HFFc6 (cell line): ENCODE measurements at regions not wholly inside any gene's neighbourhood (a gene's known extent, or its start where the extent isn't known, plus 50 kb on each side); places are given as distances from the start of the nearest gene placed in this dataset.
"Not testable (repeated sequence)": the region's sequence is repeated elsewhere in the genome, so short reads cannot be mapped to it uniquely, and the experiment has no call there.

ENCODE experiments used
- DNase-seq: peaks from one replicate; pipeline ENCODE4 v3.0.0-alpha.2; 2018
- H3K27ac Mint-ChIP-seq: 2 replicates; pipeline ENCODE4 v1.8.0; 2020; ENCODE audit warnings: mild to moderate bottlenecking, mixed read lengths
- H3K27me3 Mint-ChIP-seq: 2 replicates; pipeline ENCODE4 v1.8.0; 2021; ENCODE audit warnings: mild to moderate bottlenecking, moderate library complexity, mixed read lengths; ENCODE audit not compliant: insufficient read depth
- H3K36me3 Mint-ChIP-seq: 2 replicates; pipeline ENCODE4 v1.8.0; 2021; ENCODE audit warnings: low read depth, mixed read lengths
- H3K4me1 Mint-ChIP-seq: 2 replicates; pipeline ENCODE4 v1.8.0; 2020; ENCODE audit warnings: low read depth, mixed read lengths
- H3K4me3 Mint-ChIP-seq: 2 replicates; pipeline ENCODE4 v1.8.0; 2020; ENCODE audit warnings: mild to moderate bottlenecking, moderate library complexity, mixed read lengths
- H3K9me3 Mint-ChIP-seq: 2 replicates; pipeline ENCODE4 v1.8.0; 2020; ENCODE audit warnings: mild to moderate bottlenecking, mixed read lengths
- TF ChIP-seq, protein P1 (sequence below): fragments of 200-600 bp; sonication (generic); IDR thresholded peaks from 2 replicates; pipeline ENCODE4 v1.5.0; 2021; ENCODE audit warnings: antibody characterized with exemption, mild to moderate bottlenecking

DNA sequence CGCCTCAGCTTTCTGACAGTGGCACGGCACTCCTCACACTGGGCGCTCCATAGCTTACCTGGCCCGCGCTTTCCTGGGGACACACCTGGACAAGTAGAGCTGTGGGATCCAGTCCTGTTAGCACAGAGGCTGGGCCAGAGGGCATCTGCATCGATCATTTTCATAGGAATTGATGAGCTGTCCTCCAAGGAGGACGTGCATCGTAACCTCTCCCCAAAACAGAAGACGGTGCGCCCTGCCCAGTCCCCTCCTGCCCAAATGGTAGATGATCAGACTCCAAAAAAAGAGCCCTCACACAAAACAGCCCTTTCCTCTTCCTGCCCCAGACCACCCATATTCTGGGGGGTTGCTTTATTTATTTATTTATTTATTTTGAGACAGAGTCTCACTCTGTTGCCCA lies 161.2 kb downstream of the CTTN start:
- H3K27ac Mint-ChIP-seq: no peak overlapping the region
- no peak overlapping the region for H3K4me3 Mint-ChIP-seq
- TF ChIP-seq, protein P1, sequence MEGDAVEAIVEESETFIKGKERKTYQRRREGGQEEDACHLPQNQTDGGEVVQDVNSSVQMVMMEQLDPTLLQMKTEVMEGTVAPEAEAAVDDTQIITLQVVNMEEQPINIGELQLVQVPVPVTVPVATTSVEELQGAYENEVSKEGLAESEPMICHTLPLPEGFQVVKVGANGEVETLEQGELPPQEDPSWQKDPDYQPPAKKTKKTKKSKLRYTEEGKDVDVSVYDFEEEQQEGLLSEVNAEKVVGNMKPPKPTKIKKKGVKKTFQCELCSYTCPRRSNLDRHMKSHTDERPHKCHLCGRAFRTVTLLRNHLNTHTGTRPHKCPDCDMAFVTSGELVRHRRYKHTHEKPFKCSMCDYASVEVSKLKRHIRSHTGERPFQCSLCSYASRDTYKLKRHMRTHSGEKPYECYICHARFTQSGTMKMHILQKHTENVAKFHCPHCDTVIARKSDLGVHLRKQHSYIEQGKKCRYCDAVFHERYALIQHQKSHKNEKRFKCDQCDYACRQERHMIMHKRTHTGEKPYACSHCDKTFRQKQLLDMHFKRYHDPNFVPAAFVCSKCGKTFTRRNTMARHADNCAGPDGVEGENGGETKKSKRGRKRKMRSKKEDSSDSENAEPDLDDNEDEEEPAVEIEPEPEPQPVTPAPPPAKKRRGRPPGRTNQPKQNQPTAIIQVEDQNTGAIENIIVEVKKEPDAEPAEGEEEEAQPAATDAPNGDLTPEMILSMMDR: no peak
- no peak for DNase-seq
- H3K4me1 Mint-ChIP-seq: no peaks in the 10 kb centered on the region
- H3K27me3 Mint-ChIP-seq: peaks cover 3% of the 10 kb centered on the region; the same call in 1 of the 2 replicates
- peaks cover 13% of the 10 kb centered on the region for H3K9me3 Mint-ChIP-seq
- no peaks in the 10 kb centered on the region for H3K36me3 Mint-ChIP-seq

DNA sequence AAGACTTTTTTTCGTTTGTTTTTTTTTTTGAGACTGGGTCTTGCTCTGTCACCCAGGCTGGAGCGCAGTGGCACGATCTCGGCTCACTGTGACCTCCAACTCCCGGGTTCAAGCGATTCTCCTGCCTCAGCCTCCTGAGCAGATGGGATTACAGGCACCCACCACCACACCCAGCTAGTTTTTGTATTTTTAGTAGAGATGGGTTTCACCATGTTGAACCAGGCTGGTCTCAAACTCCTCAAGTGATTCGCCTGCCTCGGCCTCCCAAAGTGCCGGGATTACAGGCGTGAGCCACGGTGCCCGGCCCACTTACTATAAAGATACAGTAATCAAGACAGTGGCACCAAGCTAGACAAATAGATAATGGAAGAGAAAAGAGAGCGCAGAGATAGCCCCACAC lies 162.3 kb downstream of the CTTN start:
- H3K4me3 Mint-ChIP-seq, H3K4me1 Mint-ChIP-seq, H3K27ac Mint-ChIP-seq, DNase-seq, H3K27me3 Mint-ChIP-seq, H3K36me3 Mint-ChIP-seq: not testable (repeated sequence)
- H3K9me3 Mint-ChIP-seq: peaks cover 13% of the 10 kb centered on the region

DNA sequence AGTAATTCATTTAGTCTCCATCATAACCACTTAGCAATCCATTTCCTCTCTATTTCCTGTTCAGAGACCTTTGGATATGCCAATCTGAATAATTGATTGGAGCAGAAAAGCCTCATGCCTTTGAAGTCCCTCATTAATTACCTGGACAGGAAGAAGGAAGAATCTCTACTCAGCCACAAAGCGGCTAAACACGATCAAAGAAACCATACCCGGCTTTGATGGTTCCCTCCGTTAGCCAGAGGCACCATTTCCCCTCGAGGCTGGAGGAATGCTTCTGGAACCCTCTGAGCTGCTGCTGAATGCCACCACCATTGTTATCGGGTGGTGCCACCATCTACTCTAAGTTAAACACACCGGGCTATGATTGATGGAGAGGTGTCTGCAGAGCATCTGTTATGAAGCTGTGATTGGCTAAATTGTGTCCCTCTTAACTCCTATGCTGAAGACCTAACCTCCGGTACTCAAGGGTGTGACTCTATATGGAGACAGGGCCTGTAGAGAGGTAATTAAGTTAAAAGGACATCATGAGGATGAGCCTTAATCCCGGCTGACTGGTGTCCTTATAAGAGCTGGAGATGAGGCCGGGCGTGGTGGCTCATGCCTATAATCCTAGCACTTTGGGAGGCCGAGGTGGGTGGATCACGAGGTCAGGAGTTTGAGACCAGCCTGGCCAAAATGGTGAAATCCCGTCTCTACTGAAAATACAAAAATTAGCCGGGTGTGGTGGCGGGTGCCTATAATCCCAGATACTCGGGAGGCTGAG lies 168.6 kb downstream of the CTTN start:
- TF ChIP-seq, protein P1: no peak

GRCh38 chr11:70567680-70568034 lies 169.3 kb downstream of the CTTN start:
- peaks cover 27% of the 10 kb centered on the region for H3K9me3 Mint-ChIP-seq
- peak overlapping the region; percentile 74 for H3K4me3 Mint-ChIP-seq
- H3K27ac Mint-ChIP-seq: no peak overlapping the region
- H3K36me3 Mint-ChIP-seq: peaks cover 2% of the 10 kb centered on the region
- H3K27me3 Mint-ChIP-seq: no peaks in the 10 kb centered on the region; the same call in 1 of the 2 replicates
- H3K4me1 Mint-ChIP-seq: no peaks in the 10 kb centered on the region
- TF ChIP-seq, protein P1: no peak
- no peak for DNase-seq

More for the DNA sequence above, 168.6 kb downstream of the CTTN start:
- Mint-ChIP-seq H3K4me1 (no peaks in the 10 kb centered on the region), H3K27ac (no peak overlapping the region), H3K36me3 (no peaks in the 10 kb centered on the region), H3K4me3 (no peak overlapping the region; the same call in 1 of the 2 replicates), H3K27me3 (no peaks in the 10 kb centered on the region; the same call in 1 of the 2 replicates), H3K9me3 (peaks cover 21% of the 10 kb centered on the region; the same call in 1 of the 2 replicates)
- DNase-seq: no peak

DNA sequence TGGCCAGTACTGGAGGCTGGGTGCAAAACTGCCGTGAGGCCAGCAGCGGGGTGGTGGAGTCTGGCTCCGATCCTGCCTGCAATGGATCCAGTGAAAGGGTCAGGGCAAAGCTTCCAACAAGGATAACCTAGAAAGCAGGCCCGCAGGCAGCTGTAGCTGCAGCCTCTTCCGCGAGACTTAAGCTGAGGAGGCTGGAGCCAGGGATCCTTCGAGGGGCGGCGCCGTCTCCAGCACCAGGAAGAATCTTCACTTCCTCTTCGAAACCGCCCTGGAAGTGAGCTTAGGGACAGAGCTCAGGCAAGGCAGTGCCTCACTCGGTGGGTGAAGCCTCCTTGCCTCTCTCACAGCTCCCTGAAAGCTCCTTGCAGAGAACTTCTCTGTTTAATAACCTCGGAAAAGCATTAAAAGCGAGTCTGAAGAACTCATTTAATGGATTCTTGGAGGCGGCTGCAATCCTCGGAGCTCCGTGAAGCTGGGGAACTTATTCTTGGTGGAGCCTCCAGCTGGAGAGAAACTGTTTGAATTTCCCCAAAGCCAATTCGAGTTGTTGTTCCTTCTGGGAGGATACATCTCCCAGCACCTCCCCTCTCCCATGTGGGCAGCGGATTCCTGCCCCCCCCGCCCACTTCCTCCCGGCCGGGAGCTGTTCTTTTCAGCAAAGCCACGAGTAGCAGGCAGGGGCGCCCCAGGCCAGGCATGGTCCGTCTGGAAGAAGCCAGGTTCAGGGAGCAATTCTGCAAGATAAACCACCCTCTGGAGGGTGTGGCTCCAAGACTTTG lies 169.9 kb downstream of the CTTN start:
- TF ChIP-seq, protein P1: no peak; the same call in 1 of the 2 replicates
- Mint-ChIP-seq H3K4me1 (no peaks in the 10 kb centered on the region), H3K9me3 (peaks cover 29% of the 10 kb centered on the region), H3K36me3 (peaks cover 5% of the 10 kb centered on the region), H3K27me3 (no peaks in the 10 kb centered on the region; the same call in 1 of the 2 replicates), H3K4me3 (peak overlapping the region; percentile 74), H3K27ac (no peak overlapping the region)
- DNase-seq: peak; percentile 13
